NCI-H1694 treated with DMSO at 0.1 percent for 48 hours (cell line): ENCODE measurements at regions not wholly inside any gene's neighbourhood (a gene's known extent, or its start where the extent isn't known, plus 50 kb on each side); places are given as distances from the start of the nearest gene placed in this dataset.

Source experiments
- DNase-seq: peaks from one replicate; lab custom pipeline; 2025; lab: John Stamatoyannopoulos, UW

- no peak for DNase-seq
These were observed 673.6 kb upstream of the TENM3 start for GRCh38 chr4:181569553-181569952.

GRCh38 chr4:181578911-181579310 is 664.3 kb upstream of the TENM3 start:
- no peak for DNase-seq

GRCh38 chr4:181579486-181579885 is 663.7 kb upstream of the TENM3 start:
- no peak for DNase-seq

GRCh38 chr4:181581983-181582382 is 661.2 kb upstream of the TENM3 start:
- no peak for DNase-seq

- DNase-seq = no peak
These were observed 660.6 kb upstream of the TENM3 start for GRCh38 chr4:181582595-181582994.

- DNase-seq = no peak
These were observed 654.4 kb upstream of the TENM3 start for GRCh38 chr4:181588733-181589302.

- DNase-seq = no peak
These were observed 650.9 kb upstream of the TENM3 start for GRCh38 chr4:181592221-181592745.

GRCh38 chr4:181593703-181594102 is 649.5 kb upstream of the TENM3 start:
- no peak for DNase-seq

- DNase-seq = no peak
These were observed 649.0 kb upstream of the TENM3 start for GRCh38 chr4:181594188-181594587.

GRCh38 chr4:181595716-181596115 is 647.5 kb upstream of the TENM3 start:
- DNase-seq = no peak

- no peak for DNase-seq
These were observed 645.4 kb upstream of the TENM3 start for GRCh38 chr4:181597766-181598165.

GRCh38 chr4:181599134-181599533 is 644.1 kb upstream of the TENM3 start:
- no peak for DNase-seq

- no peak for DNase-seq
These were observed 642.1 kb upstream of the TENM3 start for GRCh38 chr4:181601103-181601502.

GRCh38 chr4:181604546-181604945 is 638.7 kb upstream of the TENM3 start:
- DNase-seq = no peak

- no peak for DNase-seq
These were observed 636.9 kb upstream of the TENM3 start for GRCh38 chr4:181606300-181606699.

GRCh38 chr4:181608181-181608580 is 635.0 kb upstream of the TENM3 start:
- DNase-seq = no peak

GRCh38 chr4:181611033-181611711 is 632.0 kb upstream of the TENM3 start:
- no peak for DNase-seq

GRCh38 chr4:181611946-181612600 is 631.1 kb upstream of the TENM3 start:
- no peak for DNase-seq

- no peak for DNase-seq
These were observed 630.0 kb upstream of the TENM3 start for GRCh38 chr4:181613200-181613599.

- no peak for DNase-seq
These were observed 625.1 kb upstream of the TENM3 start for GRCh38 chr4:181618038-181618618.

- no peak for DNase-seq
These were observed 624.3 kb upstream of the TENM3 start for GRCh38 chr4:181618896-181619295.

- no peak for DNase-seq
These were observed 623.6 kb upstream of the TENM3 start for GRCh38 chr4:181619651-181620050.
